GM18907 (cell line): ENCODE measurements at regions not wholly inside any gene's neighbourhood (a gene's known extent, or its start where the extent isn't known, plus 50 kb on each side); places are given as distances from the start of the nearest gene placed in this dataset.

Source experiments
- ATAC-seq: cut with Tn5 transposase; IDR thresholded peaks from one replicate; pipeline ENCODE4 v1.9.1; 2021; ENCODE audit warnings: mild to moderate bottlenecking, moderate library complexity; ENCODE audit not compliant: unreplicated experiment

DNA sequence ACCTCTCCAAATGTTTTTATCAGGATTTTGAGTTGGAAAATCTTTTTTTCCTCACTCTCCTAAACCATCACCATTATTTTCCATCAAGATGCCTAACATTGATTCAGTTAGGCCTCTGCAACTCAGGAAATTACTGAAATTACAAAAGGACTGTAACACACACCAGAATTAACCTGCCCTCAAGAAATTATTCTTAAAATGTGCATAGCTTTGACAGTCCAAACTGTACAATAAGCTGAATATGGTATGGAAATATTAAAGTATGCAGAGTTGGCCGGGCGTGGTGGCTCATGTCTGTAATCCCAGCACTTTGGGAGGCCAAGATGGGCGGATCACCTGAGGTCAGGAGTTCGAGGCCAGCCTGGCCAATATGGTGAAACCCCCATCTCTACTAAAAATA is 50.2 kb upstream of the PHLPP1 start:
- no peak for ATAC-seq
